ENCODE measurements at regions not wholly inside any gene's neighbourhood (a gene's known extent, or its start where the extent isn't known, plus 50 kb on each side); places are given as distances from the start of the nearest gene placed in this dataset.

DNA sequence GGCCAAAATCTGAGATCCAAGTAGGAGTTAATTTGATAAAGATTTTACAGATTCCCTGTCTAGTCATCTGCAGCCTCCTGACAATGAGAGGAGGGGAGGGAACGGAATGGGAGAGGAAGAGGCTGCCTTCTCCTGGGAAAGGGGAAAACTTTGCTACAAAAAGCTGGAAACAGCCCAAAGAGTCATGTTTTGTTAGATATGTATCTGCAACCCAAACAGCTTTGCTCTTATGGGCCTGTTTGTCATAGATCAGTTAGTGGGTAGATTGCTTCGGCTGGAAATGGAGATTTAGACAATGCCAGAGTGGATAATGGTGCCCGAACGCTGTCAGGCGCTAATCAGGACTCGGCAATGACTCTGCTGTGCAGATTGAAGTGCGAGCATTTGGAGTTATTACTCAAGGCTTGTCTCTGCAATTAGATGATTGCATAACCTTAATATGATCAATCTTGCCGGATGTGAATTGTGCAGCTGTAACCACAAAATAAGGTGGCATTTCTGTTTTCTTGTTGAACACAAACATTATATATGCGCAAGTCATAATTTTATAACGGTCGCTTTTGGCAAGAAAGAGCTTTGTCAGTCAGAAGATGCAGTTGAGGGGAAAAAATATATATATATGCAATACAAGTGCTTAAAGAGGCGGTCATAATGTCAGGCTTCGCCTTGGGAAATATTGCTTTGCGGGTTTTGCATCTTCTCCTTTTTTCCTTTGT lies 92.4 kb upstream of the MAFB start:
- H3K27ac ChIP-seq (ENCODE audit: low read depth in 1 of 2, low read length in 2 of 2), result no peak overlapping the region
- Mint-ChIP-seq H3K27me3 (peaks cover 5% of the 10 kb centered on the region), H3K9me3 (no peaks in the 10 kb centered on the region), H3K36me3 (ENCODE audit: low read depth) (no peaks in the 10 kb centered on the region), H3K4me3 (no peak overlapping the region), H3K4me1 (ENCODE audit: low read depth) (no peaks in the 10 kb centered on the region), H3K27ac (no peak overlapping the region)
- H3K4me1 ChIP-seq (ENCODE audit: insufficient read depth, low read length), result peaks cover 4% of the 10 kb centered on the region
- ChIA-PET CTCF (no interaction called here), POLR2A (interaction anchor here (0.7 kb wide), 1 partner anchor 293 kb away, joined by 3 read pairs; no protein-coding TSS in a partner anchor)
- intact Hi-C loops (cut with DNase I, micrococcal nuclease), result no loop called here
- ATAC-seq (ENCODE audit: poor library complexity) (no peak), DNase-seq (peak in 2 of 14 experiments; percentile 11 to 37)
- H3K36me3 ChIP-seq (ENCODE audit: insufficient read depth, low read length), result no peaks in the 10 kb centered on the region
- TF ChIP-seq, protein P1, sequence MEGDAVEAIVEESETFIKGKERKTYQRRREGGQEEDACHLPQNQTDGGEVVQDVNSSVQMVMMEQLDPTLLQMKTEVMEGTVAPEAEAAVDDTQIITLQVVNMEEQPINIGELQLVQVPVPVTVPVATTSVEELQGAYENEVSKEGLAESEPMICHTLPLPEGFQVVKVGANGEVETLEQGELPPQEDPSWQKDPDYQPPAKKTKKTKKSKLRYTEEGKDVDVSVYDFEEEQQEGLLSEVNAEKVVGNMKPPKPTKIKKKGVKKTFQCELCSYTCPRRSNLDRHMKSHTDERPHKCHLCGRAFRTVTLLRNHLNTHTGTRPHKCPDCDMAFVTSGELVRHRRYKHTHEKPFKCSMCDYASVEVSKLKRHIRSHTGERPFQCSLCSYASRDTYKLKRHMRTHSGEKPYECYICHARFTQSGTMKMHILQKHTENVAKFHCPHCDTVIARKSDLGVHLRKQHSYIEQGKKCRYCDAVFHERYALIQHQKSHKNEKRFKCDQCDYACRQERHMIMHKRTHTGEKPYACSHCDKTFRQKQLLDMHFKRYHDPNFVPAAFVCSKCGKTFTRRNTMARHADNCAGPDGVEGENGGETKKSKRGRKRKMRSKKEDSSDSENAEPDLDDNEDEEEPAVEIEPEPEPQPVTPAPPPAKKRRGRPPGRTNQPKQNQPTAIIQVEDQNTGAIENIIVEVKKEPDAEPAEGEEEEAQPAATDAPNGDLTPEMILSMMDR (IDR thresholded peaks at IDR 0.05), result no peak
- no peak overlapping the region for H3K4me3 ChIP-seq (ENCODE audit: low read length)
- no peaks in the 10 kb centered on the region for H3K9me3 ChIP-seq (ENCODE audit: control insufficient read depth in 1 of 2, insufficient read depth in 1 of 2, low read length in 2 of 2)
- no peaks in the 10 kb centered on the region for H3K27me3 ChIP-seq (ENCODE audit: control insufficient read depth in 1 of 2, insufficient read depth in 2 of 2, low read length in 2 of 2)

DNA sequence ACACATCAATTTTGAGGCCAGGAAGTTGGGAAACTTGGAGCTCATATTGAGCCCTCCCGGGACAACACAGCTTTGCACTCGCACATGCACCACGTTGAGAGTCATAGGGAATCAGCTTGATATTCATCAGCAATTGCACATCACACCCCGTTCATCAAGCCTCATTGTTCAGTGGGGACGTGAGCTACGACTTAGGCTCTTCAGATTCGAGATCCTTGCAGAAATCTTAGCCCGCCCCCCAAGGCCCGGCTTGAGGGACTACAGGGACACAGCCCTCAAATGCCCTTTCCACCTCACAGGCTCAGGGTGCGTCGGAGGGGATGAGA lies 93.0 kb upstream of the MAFB start:
- Histone ChIP-seq H3K27ac (ENCODE audit: low read depth in 1 of 2, low read length in 2 of 2) (no peak overlapping the region), H3K36me3 (ENCODE audit: insufficient read depth, low read length) (no peaks in the 10 kb centered on the region), H3K4me3 (ENCODE audit: low read length) (no peak overlapping the region), H3K9me3 (ENCODE audit: control insufficient read depth in 1 of 2, insufficient read depth in 1 of 2, low read length in 2 of 2) (no peaks in the 10 kb centered on the region), H3K4me1 (ENCODE audit: insufficient read depth, low read length) (peaks cover 4% of the 10 kb centered on the region), H3K27me3 (ENCODE audit: control insufficient read depth in 1 of 2, insufficient read depth in 2 of 2, low read length in 2 of 2) (no peaks in the 10 kb centered on the region)
- ATAC-seq (ENCODE audit: poor library complexity) (no peak), DNase-seq (peak in 1 of 14 experiments; percentile 19)
- no peaks in the 10 kb centered on the region for H3K36me3 Mint-ChIP-seq (ENCODE audit: low read depth)
- H3K4me1 Mint-ChIP-seq (ENCODE audit: low read depth), result no peaks in the 10 kb centered on the region
- POLR2A ChIA-PET, result interaction anchor here (0.7 kb wide), 1 partner anchor 293 kb away, joined by 3 read pairs; no protein-coding TSS in a partner anchor
- intact Hi-C loops (cut with DNase I, micrococcal nuclease), result no loop called here
- H3K4me3 Mint-ChIP-seq, result no peak overlapping the region
- H3K27me3 Mint-ChIP-seq, result peaks cover 5% of the 10 kb centered on the region
- CTCF ChIA-PET, result no interaction called here
- H3K27ac Mint-ChIP-seq, result no peak overlapping the region
- TF ChIP-seq, protein P1 (IDR thresholded peaks at IDR 0.05), result no peak
- no peaks in the 10 kb centered on the region for H3K9me3 Mint-ChIP-seq

DNA sequence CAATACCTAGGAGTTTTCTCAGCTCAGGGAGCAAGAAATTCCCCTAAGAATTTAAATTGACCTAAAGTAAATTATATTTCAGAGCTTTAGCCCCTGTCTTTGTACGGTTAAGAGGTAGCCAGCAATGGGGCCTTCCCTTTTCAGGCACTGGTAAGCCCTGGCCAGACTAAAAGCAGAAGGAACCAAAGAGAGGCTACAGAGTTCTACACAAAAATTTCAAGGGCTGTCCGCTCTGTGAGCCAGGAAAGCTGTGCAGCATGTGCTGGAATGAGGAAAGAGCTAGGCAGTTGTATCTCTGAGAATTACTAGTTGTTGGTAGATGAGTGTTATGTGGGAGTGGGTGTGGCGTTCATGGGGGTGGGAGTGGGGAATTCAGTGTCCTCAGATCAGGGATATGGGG lies 96.3 kb upstream of the MAFB start:
- intact Hi-C loops (cut with DNase I, micrococcal nuclease), result no loop called here
- Mint-ChIP-seq H3K36me3 (ENCODE audit: low read depth) (no peaks in the 10 kb centered on the region), H3K9me3 (no peaks in the 10 kb centered on the region), H3K4me1 (ENCODE audit: low read depth) (no peaks in the 10 kb centered on the region), H3K4me3 (no peak overlapping the region), H3K27ac (no peak overlapping the region), H3K27me3 (peaks cover 15% of the 10 kb centered on the region)
- CTCF ChIA-PET, result no interaction called here
- H3K27ac ChIP-seq (ENCODE audit: low read depth in 1 of 2, low read length in 2 of 2), result no peak overlapping the region
- ATAC-seq (ENCODE audit: poor library complexity), result no peak
- H3K27me3 ChIP-seq (ENCODE audit: control insufficient read depth in 1 of 2, insufficient read depth in 2 of 2, low read length in 2 of 2), result no peaks in the 10 kb centered on the region
- no peak for DNase-seq
- TF ChIP-seq, protein P1 (IDR thresholded peaks at IDR 0.05), result no peak
- peaks cover 4% of the 10 kb centered on the region for H3K4me1 ChIP-seq (ENCODE audit: insufficient read depth, low read length)
- no peak overlapping the region for H3K4me3 ChIP-seq (ENCODE audit: low read length)
- POLR2A ChIA-PET, result no interaction called here
- H3K36me3 ChIP-seq (ENCODE audit: insufficient read depth, low read length), result no peaks in the 10 kb centered on the region
- no peaks in the 10 kb centered on the region for H3K9me3 ChIP-seq (ENCODE audit: control insufficient read depth in 1 of 2, insufficient read depth in 1 of 2, low read length in 2 of 2)

Measured in CD4-positive, alpha-beta T cell (primary cell).